GM19438 (cell line): ENCODE measurements at regions not wholly inside any gene's neighbourhood (a gene's known extent, or its start where the extent isn't known, plus 50 kb on each side); places are given as distances from the start of the nearest gene placed in this dataset.
"Not testable (repeated sequence)": the region's sequence is repeated elsewhere in the genome, so short reads cannot be mapped to it uniquely, and the experiment has no call there.

Experiments
- ATAC-seq: cut with Tn5 transposase; IDR thresholded peaks from one replicate; pipeline ENCODE4 v1.9.1; 2021; ENCODE audit warnings: low read depth; ENCODE audit not compliant: unreplicated experiment

DNA sequence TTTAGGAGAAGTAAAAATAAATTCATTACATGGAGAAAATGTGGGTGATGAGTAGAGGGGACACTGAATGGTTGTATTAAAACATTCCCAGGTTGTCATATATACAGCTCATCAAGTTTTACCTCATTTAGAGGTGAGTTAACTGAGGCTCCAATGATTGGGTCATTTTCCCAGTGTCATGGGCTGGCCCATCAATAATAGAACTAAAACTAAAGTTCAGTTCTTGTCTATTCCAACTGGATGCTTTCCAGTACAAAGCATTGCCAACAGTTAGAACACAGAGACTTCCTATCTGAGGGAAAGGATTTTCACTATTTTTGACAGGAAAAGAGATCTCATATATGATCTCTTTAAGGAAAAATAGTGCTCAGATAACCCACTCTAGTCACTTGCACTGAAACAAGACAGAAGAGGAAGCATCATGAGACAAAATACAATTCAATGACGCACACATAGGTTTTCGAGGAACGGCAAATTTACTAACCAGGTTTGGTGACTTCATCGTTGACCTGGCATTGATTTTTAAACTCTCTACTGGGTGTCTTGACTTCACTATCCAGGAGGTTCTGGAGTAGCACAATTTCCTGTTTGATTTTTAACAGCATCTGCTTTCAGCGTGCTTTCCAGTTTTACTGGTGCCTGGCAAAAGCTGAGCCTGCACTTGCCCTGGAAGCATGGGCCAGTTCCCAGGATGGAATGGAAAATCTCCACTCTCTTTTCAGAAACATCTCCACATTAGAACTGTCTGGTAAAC lies 195.5 kb upstream of the FBXL4 start:
- no peak for ATAC-seq

DNA sequence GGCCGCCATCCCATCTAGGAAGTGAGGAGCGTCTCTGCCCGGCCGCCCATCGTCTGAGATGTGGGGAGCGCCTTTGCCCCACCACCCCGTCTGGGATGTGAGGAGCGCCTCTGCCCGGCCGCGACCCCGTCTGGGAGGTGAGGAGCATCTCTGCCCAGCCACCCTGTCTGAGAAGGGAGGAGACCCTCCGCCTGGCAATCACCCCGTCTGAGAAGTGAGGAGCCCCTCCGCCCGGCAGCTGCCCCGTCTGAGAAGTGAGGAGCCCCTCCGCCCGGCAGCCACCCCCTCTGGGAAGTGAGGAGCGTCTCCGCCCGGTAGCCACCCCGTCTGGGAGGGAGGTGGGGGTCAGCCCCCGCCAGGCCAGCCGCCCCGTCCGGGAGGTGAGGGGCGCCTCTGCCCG lies 194.2 kb upstream of the FBXL4 start:
- ATAC-seq, result not testable (repeated sequence)

DNA sequence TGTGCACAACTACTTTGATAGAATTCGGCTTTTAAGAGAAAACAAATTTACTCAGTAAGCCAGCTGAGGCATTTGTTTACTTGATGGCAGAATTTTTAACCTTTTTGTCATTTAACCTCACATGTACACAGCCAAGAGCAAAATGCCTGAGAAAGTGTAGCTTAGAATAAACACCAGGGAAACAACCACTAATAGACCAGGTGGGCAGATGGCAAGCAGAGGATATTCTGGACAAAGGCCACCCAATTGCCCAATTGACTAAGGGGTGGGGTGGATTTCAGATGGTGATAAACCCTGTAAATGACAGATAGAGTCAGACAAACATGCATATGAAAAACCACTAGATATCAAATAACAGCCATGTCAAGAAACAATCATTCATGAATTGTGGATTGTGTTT lies 190.7 kb upstream of the FBXL4 start:
- ATAC-seq, result no peak

DNA sequence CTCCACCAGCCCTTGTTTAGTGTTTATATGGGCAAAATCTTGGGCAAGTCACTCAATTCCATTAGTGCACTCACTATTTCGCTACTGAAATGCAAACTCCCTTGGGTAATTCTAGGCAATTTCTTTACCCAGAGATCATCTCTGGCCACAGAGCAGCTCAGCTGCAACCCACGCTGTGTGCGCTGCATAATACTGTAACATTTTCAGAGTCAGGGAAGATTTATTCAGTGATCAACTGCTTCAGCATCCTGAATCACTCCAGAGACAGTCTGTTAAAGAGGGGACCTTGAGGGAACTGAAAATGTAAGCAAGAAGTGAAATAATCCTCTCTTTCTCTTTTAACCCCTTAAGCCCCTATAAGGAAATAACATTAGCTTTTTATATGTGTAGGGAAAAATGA lies 189.6 kb upstream of the FBXL4 start:
- no peak for ATAC-seq

DNA sequence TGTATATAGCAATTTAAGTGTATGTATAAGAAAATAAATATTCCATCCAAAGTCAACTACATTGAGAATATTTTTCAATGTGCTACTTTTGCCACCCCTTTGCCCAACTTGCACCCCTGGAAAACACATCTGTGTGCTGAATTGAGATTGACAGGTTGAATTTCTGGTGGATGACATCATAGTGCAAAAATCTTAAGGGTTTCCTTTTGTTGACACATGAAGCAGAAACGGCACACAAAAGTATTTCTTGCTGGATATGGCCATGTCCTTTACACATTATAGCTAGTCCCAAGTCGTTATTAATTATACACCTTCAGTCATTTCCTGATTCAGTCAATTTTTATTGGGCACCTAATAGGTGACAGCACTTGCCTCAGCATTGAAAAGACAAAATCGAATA lies 188.7 kb upstream of the FBXL4 start:
- no peak for ATAC-seq

DNA sequence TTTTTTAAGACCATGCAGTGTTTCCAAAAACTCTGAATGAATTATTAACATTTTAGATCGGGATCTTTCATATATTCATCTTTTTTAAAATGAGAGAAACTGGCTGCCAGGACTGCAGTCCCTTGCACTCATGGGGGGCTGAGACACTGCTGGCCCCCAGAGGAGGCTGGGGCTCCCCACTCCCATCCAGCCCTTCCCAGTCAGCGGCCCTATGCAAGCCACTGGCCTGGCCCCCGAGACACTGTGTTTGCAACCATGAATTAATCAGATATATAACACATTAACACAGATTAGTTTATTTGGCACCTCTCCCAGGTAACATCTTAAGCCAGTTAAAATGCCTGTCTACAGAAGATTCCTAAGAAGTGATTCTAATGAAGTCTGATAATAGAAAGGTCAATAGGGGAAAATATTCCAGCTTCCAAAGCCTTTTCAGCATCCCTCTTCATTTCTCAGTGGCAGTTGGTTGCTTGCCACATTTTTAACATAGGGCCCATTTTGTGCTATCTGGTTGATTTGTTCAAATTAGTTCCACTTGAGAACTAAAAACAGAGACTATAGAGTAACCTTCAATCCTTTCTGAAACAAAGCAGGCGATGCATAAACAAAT lies 184.4 kb upstream of the FBXL4 start:
- no peak for ATAC-seq

DNA sequence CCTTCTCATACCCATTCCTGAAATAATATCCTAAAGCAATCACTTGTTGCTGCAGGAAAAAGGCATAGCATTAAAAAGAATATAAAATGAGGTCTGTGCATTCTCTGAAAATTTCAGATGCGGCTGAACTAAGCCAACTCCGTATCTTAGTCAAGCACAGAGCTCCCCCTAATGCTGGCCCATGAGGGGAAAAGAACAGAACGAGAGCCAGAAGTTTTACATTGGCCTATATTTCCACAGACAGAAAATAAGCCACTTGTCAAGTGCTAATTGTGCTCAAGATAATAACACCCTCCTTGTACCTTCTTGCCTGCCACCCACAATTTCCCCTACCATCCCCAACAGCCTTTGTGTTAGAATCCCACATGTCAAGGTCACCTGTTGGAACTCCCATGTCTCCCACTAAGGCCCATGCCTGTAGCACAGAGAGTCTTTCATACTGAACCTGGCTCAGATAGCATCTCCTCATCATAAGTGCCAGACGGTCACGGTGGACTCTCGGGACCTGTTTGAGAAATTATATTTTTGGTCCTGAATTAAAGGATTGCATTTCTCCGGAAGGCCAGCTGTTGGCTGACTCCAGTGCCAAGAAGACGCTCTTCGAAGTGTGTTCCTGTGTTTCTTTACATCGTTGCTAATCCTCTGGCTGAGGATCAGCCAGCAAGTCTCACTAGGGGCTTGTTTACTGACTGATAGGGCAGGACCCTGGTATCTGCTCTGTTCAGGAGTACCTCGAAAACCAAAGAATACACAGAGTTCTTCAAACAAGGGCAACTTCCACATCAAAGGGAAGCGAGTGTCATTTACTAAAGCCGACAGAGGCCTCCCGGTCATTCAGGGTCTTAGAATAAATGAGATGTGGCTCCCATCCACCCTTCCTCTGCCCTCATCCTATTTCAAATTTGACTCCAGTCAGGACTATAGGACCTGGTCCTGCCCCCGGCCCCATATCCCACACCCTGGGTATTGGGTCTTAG lies 183.4 kb upstream of the FBXL4 start:
- ATAC-seq, result no peak

DNA sequence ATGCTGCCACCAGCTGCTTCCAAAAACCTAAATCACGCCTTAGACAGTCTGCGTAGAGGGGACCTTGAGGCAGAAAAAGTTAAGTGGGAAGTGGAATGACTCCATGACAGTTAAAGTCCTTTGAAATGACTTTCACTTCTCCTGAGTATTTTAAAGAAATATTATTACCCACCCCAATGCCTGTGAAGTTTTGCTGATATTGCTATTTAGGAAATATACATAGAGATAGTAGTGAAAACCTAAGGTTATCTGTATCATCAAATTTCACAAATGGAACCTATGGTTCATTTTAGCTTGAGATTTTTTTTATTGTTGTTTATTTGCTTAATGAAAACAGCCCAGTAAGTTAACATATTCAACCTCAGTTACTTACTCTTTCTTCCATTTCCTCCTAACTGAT lies 182.1 kb upstream of the FBXL4 start:
- no peak for ATAC-seq

DNA sequence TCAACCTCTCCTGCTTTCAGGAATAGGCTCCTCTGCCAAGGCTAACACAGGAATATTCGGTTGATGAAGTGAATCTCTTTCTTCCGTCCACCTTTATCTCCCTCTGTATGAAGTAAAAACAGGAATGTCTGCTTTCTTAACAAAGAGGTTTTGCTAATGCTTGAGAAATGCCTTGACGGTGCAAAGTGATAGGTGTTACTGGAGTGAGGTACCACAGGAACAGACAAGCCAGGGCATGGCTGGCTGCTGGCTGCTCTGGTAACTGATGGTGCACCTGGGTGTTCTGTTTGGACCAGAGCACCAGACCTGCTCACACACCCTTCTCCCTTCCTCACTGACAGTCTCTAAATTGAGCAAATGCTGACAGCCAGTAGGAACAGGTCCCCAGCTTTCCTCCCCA lies 174.0 kb upstream of the FBXL4 start:
- no peak for ATAC-seq

DNA sequence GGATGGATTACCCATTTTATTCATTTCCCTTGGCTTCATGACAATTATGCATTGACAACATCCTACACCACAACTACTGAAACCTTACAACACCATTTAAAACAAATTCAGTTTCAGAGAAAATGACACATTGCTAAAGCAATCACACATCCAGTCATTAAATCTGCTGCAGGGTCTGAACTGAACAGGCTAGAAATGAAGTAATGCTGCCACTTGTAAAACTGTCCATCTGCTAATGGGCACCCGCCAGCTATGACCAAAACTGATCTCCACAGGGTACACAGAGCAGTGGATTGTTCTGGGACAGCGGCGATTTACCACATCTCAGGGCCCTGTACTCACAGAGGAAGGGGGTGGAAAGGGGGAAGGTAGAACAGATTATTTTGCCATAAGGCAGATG lies 172.9 kb upstream of the FBXL4 start:
- no peak for ATAC-seq

DNA sequence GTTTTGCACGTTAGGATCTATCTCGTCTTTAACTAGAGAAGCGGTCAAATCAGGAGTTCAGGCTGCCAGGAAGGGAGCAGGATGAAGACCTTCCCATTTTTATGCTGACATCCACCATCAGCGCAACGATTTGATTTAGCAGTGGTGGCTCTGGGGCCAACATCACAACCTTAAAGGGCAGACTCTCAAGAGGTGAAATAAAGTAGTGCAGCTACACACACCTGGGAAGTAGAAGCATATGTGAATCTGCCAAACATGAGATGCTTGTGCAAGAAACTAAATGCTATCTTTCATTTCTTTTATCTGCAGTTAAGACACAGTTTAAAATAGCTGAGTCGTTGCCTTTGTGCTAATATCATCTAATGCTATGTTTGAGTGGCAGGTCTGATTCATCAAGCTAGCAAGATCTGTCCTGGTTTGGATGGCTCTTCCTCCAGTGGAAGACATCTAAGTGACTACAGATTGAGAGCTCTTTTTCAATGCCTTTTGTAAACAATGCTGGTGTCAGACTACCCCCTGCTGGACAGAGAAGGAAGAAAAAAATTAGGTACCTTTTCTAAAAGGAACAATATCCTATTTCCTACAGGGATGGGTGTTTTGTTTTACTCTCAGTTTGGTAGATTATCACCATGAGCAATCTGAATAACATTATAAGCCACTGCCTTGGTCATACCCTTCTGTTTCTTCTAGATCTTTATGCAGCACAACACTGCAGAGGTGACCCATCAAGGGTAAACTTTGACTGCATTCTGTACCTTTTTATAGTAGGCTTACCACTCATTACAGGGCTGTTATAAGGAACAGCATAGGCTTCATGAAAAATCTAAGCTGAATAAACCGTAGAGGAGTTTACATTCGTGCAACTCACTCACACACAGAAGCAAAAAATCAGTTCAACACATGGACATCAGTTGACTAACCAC lies 171.6 kb upstream of the FBXL4 start:
- ATAC-seq, result no peak

DNA sequence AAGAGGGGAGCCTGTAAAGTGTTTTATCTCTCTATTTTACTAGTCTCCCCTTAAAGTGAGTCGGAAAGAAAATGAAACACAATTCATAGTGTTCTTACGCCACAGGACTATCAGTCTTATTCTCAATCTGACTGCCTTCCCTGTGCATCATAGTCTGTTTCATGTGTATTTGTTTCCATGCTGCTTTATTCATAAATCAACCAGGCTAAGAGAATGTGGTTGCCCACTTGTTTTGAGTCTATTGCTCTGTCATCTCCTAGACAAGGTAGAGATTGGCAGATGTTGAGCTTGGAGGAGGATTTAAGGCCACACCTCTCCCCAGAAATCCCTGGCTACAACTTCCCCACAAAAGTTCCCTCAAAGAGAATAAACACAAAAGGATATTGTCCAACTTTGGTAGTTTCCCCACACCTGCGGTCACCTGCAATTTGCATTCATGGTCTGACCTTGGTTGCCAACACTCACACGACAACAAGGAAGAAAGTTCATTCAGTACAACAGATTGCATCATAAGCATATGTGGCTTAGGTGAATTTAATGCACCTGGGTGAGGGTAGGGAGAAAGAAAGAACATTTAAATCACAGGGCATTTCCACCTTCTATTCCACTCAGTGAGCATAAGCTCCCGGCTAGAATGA lies 167.1 kb upstream of the FBXL4 start:
- ATAC-seq, result no peak

DNA sequence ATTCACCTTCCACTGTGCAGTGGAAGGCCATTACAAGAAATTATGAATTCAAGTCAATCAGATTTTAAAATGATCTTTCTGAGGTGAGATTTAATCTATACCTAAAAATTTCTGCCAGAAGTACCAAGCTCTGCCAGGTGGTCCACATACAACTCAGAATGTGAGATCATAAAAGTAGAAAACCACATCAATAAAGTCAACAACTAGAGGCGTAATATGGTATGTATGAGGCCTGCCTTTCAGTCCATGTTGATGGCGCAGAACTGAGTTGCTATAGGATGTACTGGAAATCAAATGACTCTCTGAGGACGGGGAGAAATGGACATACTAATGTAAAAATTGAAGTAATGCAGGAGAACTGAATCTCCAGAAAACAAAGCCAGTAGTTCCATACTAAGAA lies 163.8 kb upstream of the FBXL4 start:
- no peak for ATAC-seq

DNA sequence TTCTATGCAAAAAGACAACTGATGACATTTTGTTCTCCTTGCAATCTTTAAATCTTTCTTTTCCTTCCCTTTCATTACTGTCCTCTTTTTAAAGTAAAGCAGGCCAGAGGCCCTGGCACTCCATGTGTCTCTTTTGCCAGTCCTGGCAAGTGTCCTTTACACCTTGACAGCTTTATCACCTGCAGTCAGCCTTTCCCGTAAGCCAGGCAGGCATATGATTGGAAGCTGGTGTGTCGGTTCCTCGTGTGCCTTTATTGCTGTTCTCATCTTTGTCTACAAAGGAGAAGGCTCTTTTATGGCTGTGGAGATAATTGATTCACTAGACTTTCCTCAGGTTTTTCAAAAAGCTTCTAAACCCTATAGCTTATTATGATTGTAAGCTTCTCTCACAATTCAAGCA lies 162.3 kb upstream of the FBXL4 start:
- no peak for ATAC-seq

DNA sequence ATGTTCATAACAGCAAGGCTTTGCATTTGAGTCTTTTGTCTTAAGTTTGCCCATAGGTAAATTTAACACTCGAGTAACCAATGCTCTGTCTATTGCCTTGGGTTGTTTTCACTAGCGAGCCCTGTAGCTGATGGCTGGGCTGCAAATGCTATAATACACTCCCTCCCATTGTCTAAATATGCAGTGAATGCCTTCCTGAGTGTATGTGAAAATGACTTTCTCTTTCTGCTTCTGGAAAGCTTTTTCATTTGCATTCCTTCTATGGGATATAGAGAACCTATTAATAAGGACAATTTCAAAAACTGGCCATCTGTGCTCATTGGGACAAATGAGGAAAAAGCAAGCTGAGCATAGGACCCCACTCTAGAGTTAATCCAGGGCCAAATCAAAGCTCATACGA lies 156.5 kb upstream of the FBXL4 start:
- no peak for ATAC-seq

DNA sequence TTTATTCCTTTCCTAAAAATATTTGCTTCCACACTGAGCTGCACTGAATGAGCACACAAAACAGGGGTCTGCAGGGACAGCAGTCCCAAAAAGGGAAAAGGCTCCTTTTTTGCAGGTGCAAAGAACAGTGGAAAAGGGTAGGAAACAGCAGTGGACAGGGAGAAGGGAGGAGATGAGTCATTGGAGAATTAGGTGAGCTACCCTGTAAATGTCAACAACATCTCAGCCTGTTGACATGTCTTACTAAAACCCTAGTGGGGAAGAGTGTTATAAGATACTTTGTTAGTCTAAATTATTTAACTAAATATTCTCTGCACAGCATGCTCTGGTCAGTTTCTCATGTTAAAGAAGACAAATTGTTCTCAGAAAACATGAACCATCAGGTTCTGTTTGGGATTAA lies 151.5 kb upstream of the FBXL4 start:
- ATAC-seq, result no peak

DNA sequence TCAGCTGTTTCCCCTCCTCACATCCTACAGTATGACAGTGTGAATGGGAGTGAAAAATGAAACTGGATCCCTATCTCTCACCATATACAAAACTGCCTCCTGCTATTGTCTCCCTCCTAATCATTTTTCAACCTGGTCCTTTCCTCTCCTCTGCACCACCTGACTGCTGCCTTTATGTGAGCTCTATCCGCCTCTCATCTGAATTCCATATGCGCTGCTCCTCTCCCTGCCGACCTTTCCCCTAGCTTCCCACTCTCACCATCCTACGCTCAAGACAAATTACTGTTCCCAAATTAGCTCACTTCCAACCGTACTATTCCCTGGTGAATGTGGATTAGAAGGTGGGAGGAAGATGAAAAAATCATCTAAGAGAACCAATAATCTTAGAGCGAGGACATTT lies 148.4 kb upstream of the FBXL4 start:
- ATAC-seq, result no peak

DNA sequence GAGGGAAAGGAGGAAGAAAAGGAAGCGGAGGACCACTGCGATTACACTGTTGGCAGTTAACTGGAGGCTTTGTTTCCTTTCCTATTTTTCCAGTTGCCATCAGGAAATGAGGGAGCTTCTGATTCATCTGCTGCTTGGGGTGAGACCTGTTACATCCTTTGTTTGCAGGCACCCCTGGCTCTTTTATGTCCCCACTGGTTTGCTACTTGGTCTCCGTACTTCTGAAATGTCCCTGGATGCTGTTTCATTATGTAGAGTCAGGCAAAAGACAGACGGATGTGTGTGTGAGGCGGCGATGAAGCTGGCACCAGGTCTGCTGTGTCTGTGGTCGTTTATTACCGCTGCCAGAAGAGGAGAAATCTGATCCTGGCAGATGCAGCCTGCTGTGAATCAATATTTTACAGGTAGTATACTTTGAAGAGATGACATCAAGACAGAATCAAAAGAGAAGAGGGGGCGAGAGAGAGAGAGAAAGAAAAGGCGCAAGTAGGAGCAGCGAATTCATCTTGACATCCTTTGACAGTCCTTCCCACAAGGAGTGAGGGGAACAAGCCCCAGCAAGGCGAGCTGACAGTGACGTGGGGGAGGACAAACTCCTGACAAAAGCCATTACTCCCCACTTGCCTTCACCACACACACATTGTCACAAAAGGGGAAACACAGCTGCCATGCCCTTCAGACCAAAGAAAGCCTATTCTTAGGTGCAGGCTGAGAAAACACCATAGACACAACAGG lies 145.9 kb upstream of the FBXL4 start:
- no peak for ATAC-seq

DNA sequence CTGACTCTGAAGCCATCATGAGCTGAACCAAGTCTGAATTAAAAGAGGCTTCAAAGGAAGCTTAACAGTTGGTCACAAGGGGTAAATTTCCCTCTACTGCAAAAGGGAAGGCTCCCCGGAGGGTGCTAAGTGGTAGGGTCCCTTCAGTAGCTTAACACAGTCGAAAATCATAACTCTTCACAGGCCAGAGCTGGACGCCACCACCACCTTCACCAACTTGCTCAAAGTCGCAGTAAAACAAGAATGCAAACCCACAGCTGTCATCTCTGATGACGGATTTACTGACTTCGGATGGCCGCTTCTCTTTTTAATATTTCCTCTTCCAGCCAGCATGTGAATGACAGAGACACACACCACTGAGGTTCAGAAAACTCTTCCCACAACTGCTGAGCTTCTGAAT lies 144.7 kb upstream of the FBXL4 start:
- peak; percentile 19 for ATAC-seq
